ENCODE measurements at regions not wholly inside any gene's neighbourhood (a gene's known extent, or its start where the extent isn't known, plus 50 kb on each side); places are given as distances from the start of the nearest gene placed in this dataset.

DNA sequence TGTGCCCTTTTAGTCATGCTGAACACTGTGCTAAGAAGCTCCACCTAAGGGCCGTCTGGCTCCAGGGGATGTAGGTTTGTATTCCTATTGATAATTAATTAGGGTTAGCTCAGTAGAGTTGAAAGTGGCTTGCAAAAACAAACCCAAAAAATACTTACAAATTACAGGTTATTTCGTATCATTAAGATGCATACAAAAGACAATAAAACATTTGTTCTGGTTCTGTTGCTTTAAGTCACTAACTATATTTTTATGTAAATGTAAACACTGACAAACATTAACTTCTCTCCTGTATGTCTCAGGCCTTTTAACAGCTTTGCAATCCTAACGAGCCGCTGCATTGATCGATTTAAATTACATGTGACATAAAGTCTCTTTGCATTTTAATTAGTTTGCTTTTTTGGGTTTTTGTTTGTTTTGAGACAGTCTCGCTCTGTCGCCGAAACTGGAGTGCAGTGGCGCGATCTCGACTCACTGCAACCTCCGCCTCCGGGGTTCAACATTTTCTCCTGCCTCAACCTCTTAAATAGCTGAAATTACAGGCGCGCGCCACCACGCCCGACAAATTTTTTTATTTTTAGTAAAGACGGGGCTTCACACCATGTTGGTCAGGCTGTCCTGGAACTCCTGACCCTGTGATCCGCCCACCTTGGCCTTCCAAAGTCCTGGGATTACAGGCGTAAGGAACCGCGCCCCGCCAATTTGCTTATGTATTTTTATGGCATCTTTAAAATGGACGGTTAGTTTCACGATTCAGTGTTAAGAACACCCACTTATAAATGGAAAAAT lies 110.9 kb downstream of the HFE start:
- DNase-seq, result peak; percentile 77

DNA sequence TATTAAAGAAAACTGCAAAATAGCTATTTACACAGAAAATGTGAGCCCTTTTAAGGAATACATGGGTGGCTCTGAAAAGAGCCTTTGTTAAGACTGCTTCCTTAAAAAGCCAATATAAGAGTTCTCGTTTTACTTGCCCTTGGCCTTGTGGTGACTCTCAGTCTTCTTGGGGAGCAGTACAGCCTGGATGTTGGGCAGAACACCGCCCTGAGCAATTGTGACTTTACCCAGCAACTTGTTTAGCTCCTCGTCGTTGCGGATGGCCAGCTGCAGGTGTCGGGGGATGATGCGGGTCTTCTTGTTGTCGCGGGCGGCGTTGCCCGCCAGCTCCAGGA lies 111.5 kb downstream of the HFE start:
- DNase-seq, result no peak

DNA sequence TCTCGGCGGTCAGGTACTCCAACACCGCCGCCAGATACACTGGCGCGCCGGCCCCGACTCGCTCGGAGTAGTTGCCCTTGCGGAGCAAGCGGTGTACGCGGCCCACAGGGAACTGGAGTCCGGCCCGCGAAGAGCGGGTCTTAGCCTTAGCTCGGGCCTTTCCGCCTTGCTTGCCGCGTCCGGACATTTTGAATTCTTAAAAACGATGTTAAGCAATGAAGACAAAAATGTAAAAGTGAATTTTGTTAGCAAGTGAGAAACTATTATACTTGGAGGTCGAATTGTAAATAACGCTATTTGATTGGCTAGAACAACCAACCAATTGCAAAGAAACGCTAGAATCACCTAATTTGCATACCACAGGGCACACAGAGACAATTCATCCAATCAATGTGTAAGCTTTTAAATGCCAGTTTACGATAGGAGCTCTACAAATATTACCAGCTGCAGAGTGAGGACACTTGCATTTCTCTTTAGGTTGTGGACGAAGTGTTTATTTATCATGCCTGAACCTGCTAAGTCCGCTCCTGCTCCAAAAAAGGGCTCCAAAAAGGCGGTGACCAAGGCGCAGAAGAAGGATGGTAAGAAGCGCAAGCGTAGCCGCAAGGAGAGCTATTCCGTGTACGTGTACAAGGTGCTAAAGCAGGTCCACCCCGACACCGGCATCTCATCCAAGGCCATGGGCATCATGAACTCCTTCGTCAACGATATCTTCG lies 112.0 kb downstream of the HFE start:
- peak; percentile 88 for DNase-seq

DNA sequence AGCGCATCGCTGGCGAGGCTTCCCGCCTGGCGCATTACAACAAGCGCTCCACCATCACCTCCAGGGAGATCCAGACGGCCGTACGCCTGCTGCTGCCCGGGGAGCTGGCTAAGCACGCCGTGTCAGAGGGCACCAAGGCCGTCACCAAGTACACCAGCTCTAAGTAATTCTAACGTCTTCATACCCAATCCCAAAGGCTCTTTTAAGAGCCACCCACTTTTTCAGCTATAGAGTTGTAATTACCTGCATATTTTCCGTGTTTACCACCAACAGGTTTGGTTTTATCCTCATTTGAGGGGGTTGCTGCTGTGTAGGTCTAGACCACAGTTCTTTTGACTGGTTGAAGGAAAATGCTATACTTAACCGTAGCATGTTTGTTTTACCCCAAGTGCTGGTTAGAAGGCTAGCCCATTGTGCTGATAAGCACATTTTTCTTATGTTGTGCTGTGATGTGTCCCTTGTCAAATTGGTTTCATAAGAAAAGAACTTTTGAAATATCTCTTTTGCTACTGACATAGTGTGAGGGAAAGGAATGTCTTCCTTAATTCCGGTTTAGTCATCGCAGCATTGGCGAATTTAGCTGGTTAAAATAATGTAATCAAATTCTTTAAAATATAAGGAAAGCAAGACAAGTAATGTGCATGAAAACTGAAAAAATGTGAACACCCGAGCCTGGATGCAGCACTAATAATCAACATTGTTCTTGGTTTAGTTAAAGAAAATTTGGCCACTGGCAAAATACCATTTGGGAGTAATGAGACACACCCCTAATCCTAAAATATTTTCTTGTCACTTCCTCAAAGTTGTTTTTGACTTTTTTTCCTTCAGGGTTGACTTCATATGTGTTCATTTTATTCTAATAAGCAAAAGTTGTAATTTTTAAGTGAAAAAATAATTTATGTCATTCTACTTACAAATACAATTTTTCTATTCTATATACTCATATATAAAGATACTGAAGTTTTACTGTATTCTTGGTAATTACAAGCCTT lies 112.8 kb downstream of the HFE start:
- no peak for DNase-seq

- no peak for DNase-seq
Measured at GRCh38 chr6:26200918-26201721, 113.9 kb downstream of the HFE start.

- DNase-seq, result no peak
Measured at GRCh38 chr6:26202201-26202611, 115.0 kb downstream of the HFE start.

- DNase-seq, result no peak
Measured at GRCh38 chr6:26202811-26203583, 115.8 kb downstream of the HFE start.

- DNase-seq, result peak; percentile 92
Measured at GRCh38 chr6:26204332-26205160, 117.3 kb downstream of the HFE start.

DNA sequence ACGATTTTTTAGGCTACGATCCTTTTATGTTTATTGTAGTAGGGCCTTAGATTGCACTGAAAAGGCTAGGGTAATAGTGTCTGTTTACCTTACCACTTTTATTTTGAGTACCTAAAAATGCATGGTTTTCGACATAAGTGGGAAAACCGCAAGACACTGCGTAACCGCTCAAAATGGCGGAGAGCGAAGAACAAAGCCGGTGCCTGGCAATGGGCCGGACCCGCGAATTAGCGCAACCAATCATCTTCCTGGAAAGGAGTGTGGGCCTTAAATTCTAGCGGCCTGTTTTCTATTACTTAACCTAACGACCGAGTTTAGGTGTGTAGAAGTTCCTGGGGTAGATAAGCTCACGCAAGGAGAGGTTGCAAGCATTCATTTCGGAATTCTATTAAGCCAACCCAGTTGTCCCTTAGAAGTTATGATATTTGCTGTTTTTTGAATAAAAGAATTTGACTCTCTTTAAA lies 118.0 kb downstream of the HFE start:
- peak; percentile 91 for DNase-seq

- no peak for DNase-seq
Measured at GRCh38 chr6:26205625-26206574, 118.7 kb downstream of the HFE start.

GRCh38 chr6:26206868-26207801 lies 119.9 kb downstream of the HFE start:
- DNase-seq, result no peak

GRCh38 chr6:26211963-26212362 lies 124.7 kb downstream of the HFE start:
- DNase-seq, result no peak

- DNase-seq, result no peak
Measured at GRCh38 chr6:26213334-26214075, 126.3 kb downstream of the HFE start.

DNA sequence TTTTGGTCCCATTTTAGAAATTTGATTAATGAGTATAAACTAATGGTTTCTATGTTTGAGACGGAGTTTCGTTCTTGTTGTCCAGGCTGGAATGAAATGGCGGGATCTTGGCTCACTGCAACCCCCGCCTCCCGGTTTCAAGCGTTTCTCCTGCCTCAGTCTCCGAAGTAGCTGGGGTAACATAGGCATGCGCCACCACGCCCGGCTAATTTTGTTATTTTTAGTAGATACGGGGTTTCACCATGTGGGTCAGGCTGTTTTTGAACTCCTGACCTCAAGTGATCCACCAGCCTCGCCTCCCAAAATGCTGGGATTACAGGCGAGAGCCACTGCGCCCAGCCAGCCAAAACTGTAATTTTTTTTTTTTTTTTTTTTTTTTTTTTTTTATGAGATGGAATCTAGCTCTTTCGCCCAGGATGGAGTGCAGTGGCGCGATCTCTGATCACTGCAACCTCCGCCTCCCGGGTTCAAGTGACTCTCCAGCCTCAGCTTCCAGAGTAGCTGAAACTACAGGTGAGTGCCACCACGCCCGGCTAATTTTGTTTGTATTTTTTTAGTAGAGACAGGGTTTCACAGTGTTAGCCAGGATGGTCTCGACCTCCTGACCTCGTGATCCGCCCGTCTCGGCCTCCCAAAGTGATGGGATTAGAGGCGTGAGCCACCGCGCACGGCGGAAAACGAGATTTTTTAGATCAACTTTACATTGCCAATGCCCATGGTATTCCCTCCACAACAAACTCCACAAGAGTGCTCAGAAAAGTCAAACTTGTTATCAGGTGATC lies 127.8 kb downstream of the HFE start:
- peak; percentile 63 for DNase-seq

GRCh38 chr6:26215585-26216358 lies 128.5 kb downstream of the HFE start:
- peak; percentile 73 for DNase-seq
